OCI-LY7 (cell line): ENCODE measurements at regions not wholly inside any gene's neighbourhood (a gene's known extent, or its start where the extent isn't known, plus 50 kb on each side); places are given as distances from the start of the nearest gene placed in this dataset.

Experiments used
- BruUV-seq: library from RNA; stranded (reverse); fragments of 400-500 nt; replicated peaks from 2 replicates; lab custom pipeline; 2021; lab: Mats Ljungman, UMichigan
- CTCF ChIA-PET: fragments of 300-600 bp; sonication (Branson Sonifier 250); formaldehyde crosslinking; loops from one replicate; lab custom pipeline; 2022; ENCODE audit warnings: antibody characterized with exemption; ENCODE audit not compliant: unreplicated experiment; lab: Charles Lee
- POLR2A ChIA-PET: fragments of 300-600 bp; sonication (Branson Sonifier 250); formaldehyde crosslinking; loops from one replicate; lab custom pipeline; 2022; ENCODE audit warnings: antibody characterized with exemption; lab: Charles Lee
- DNase-seq: peaks from one replicate; pipeline ENCODE4 v3.0.0-alpha.2; 2015; ENCODE audit warnings: low spot score
- H2AFZ ChIP-seq: fragments of 200-600 bp; sonication (generic), shearing (Covaris generic); 2 replicates; pipeline ENCODE4 v1.6.1; 2014; ENCODE audit warnings: mild to moderate bottlenecking, antibody characterized with exemption, low read length, moderate library complexity
- H3K27ac ChIP-seq: fragments of 200-600 bp; sonication (generic); 2 replicates; pipeline ENCODE4 v1.5.1; 2014; ENCODE audit warnings: mixed run types, low read depth, mild to moderate bottlenecking, moderate library complexity, low read length, inconsistent platforms; ENCODE audit not compliant: poor library complexity, severe bottlenecking
- H3K36me3 ChIP-seq: fragments of 200-600 bp; sonication (generic); 2 replicates; pipeline ENCODE4 v1.6.1; 2014; ENCODE audit warnings: mild to moderate bottlenecking, antibody characterized with exemption, low read length, moderate library complexity, mixed read lengths; ENCODE audit not compliant: insufficient read depth
- H3K4me1 ChIP-seq: fragments of 200-600 bp; sonication (generic); 2 replicates; pipeline ENCODE4 v1.5.1; 2014; ENCODE audit warnings: mild to moderate bottlenecking, low read length; ENCODE audit not compliant: insufficient read depth, poor library complexity, severe bottlenecking
- H3K4me2 ChIP-seq: fragments of 200-600 bp; sonication (generic); 2 replicates; pipeline ENCODE4 v1.6.1; 2014; ENCODE audit warnings: mild to moderate bottlenecking, low read length
- H3K4me3 ChIP-seq: fragments of 200-600 bp; sonication (generic); 2 replicates; pipeline ENCODE4 v1.5.1; 2014; ENCODE audit warnings: mild to moderate bottlenecking, low read depth, low read length; ENCODE audit not compliant: poor library complexity, severe bottlenecking
- H3K79me2 ChIP-seq: fragments of 200-600 bp; sonication (generic); 2 replicates; pipeline ENCODE4 v1.6.1; 2016; ENCODE audit warnings: low read depth, mild to moderate bottlenecking, low read length, moderate library complexity, mixed read lengths; ENCODE audit not compliant: insufficient read depth
- H3K9me2 ChIP-seq: fragments of 200-600 bp; sonication (generic); 2 replicates; pipeline ENCODE4 v1.6.1; 2016; ENCODE audit warnings: mild to moderate bottlenecking, low read length, mixed read lengths; ENCODE audit not compliant: insufficient read depth
- H3K9me3 ChIP-seq: fragments of 200-600 bp; sonication (generic); 2 replicates; pipeline ENCODE4 v1.6.1; 2014; ENCODE audit warnings: mild to moderate bottlenecking, mixed run types, low read length, mixed read lengths
- H4K20me1 ChIP-seq: fragments of 200-600 bp; sonication (generic); 2 replicates; pipeline ENCODE4 v1.6.1; 2014; ENCODE audit warnings: mild to moderate bottlenecking, antibody characterized with exemption, low read length, moderate library complexity, mixed read lengths; ENCODE audit not compliant: insufficient read depth
- EZH2phosphoT487 ChIP-seq: fragments of 200-600 bp; sonication (generic); IDR thresholded peaks from 2 replicates; pipeline ENCODE4 v1.6.1; 2018; ENCODE audit warnings: low read depth, borderline replicate concordance, mild to moderate bottlenecking, mixed run types, antibody characterized with exemption, low read length, moderate library complexity, mixed read lengths
- intact Hi-C: fragments of 100-400 bp; cut with micrococcal nuclease; formaldehyde crosslinking; loops from one replicate; pipeline ENCODE4 v1.10.0; 2022; ENCODE audit not compliant: unreplicated experiment
- TF ChIP-seq, protein P1 (sequence below): fragments of 200-600 bp; sonication (generic); conservative IDR thresholded peaks from 2 replicates; pipeline ENCODE4 v1.5.1; 2014; ENCODE audit warnings: mild to moderate bottlenecking, antibody characterized with exemption, low read length, moderate library complexity, mixed read lengths

- no peaks in the 10 kb centered on the region for H4K20me1 ChIP-seq
- CTCF ChIA-PET = no interaction called here
- H3K9me3 ChIP-seq = no peaks in the 10 kb centered on the region
- DNase-seq = peak; percentile 23
- no TSS peak for BruUV-seq
- intact Hi-C loops = no loop called here
- H2AFZ ChIP-seq = 0 out of 2 replicates have a peak overlapping the region, but pooled peaks have one; percentile 7
- TF ChIP-seq EZH2phosphoT487 = no peak
- TF ChIP-seq, protein P1, sequence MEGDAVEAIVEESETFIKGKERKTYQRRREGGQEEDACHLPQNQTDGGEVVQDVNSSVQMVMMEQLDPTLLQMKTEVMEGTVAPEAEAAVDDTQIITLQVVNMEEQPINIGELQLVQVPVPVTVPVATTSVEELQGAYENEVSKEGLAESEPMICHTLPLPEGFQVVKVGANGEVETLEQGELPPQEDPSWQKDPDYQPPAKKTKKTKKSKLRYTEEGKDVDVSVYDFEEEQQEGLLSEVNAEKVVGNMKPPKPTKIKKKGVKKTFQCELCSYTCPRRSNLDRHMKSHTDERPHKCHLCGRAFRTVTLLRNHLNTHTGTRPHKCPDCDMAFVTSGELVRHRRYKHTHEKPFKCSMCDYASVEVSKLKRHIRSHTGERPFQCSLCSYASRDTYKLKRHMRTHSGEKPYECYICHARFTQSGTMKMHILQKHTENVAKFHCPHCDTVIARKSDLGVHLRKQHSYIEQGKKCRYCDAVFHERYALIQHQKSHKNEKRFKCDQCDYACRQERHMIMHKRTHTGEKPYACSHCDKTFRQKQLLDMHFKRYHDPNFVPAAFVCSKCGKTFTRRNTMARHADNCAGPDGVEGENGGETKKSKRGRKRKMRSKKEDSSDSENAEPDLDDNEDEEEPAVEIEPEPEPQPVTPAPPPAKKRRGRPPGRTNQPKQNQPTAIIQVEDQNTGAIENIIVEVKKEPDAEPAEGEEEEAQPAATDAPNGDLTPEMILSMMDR = no peak
- peaks cover 14% of the 10 kb centered on the region for H3K4me1 ChIP-seq
- H3K9me2 ChIP-seq = no peaks in the 10 kb centered on the region
- POLR2A ChIA-PET = no interaction called here
- H3K79me2 ChIP-seq = no peaks in the 10 kb centered on the region
- H3K4me3 ChIP-seq = no peak overlapping the region
- H3K4me2 ChIP-seq = no peak overlapping the region
- no peaks in the 10 kb centered on the region for H3K36me3 ChIP-seq
- H3K27ac ChIP-seq = peak overlapping the region; percentile 3
Observed at GRCh38 chr1:157404063-157404501, 148.2 kb downstream of the FCRL5 start.

DNA sequence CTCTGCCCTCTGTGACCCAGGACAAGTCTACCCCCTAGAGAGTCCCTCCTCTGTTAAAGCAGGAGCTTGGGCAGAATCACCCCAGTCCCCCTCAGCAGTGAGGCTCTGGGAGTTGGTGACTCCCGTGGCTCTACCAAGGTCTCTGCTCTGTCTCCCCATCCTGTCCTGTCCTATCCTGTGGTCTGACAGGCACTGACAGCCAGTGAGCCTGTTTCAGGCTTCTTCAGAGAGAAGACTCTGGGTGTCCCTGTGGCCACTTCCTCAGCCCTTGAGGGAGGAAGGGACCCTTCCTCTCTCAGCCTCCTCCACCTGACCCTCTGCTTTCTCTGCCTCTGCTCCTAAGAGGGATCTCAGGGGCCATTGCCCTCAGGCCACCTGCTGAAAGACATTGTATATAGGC is 148.7 kb downstream of the FCRL5 start:
- Histone ChIP-seq H2AFZ (0 out of 2 replicates have a peak overlapping the region, but pooled peaks have one; percentile 7), H3K36me3 (no peaks in the 10 kb centered on the region), H3K4me1 (peaks cover 14% of the 10 kb centered on the region), H4K20me1 (no peaks in the 10 kb centered on the region), H3K9me2 (no peaks in the 10 kb centered on the region), H3K79me2 (no peaks in the 10 kb centered on the region), H3K9me3 (no peaks in the 10 kb centered on the region), H3K4me2 (no peak overlapping the region), H3K27ac (peak overlapping the region; percentile 3), H3K4me3 (no peak overlapping the region)
- TF ChIP-seq, protein P1 = no peak
- TF ChIP-seq EZH2phosphoT487 = no peak
- BruUV-seq = no TSS peak
- peak; percentile 10 for DNase-seq
- CTCF ChIA-PET = no interaction called here
- intact Hi-C loops = no loop called here
- POLR2A ChIA-PET = no interaction called here

- Histone ChIP-seq H4K20me1 (no peaks in the 10 kb centered on the region), H3K79me2 (no peaks in the 10 kb centered on the region), H3K4me2 (no peak overlapping the region), H3K27ac (no peak overlapping the region), H2AFZ (no peak overlapping the region), H3K4me3 (no peak overlapping the region), H3K36me3 (no peaks in the 10 kb centered on the region), H3K9me3 (no peaks in the 10 kb centered on the region), H3K4me1 (peaks cover 14% of the 10 kb centered on the region), H3K9me2 (no peaks in the 10 kb centered on the region)
- CTCF ChIA-PET = no interaction called here
- no TSS peak for BruUV-seq
- TF ChIP-seq, protein P1 = no peak
- no peak for TF ChIP-seq EZH2phosphoT487
- intact Hi-C loops = no loop called here
- POLR2A ChIA-PET = no interaction called here
- peak; percentile 48 for DNase-seq
Observed at GRCh38 chr1:157403203-157403602, 149.1 kb downstream of the FCRL5 start.
